PC-9 (cell line): ENCODE measurements at regions not wholly inside any gene's neighbourhood (a gene's known extent, or its start where the extent isn't known, plus 50 kb on each side); places are given as distances from the start of the nearest gene placed in this dataset.

Source experiments
- CTCF ChIP-seq: fragments of 200-600 bp; sonication (generic); conservative IDR thresholded peaks from 2 replicates; pipeline ENCODE4 v1.6.1; 2017; ENCODE audit warnings: mixed run types, antibody characterized with exemption, mild to moderate bottlenecking, moderate library complexity
- EZH2 ChIP-seq: fragments of 200-600 bp; sonication (generic); IDR thresholded peaks from 2 replicates; pipeline ENCODE4 v1.8.0; 2017; ENCODE audit warnings: antibody characterized with exemption, low read depth

GRCh38 chr16:49956915-49957314 lies 68.1 kb upstream of the CNEP1R1 start:
- TF ChIP-seq CTCF (no peak), EZH2 (no peak)
